ENCODE measurements at regions not wholly inside any gene's neighbourhood (a gene's known extent, or its start where the extent isn't known, plus 50 kb on each side); places are given as distances from the start of the nearest gene placed in this dataset.

DNA sequence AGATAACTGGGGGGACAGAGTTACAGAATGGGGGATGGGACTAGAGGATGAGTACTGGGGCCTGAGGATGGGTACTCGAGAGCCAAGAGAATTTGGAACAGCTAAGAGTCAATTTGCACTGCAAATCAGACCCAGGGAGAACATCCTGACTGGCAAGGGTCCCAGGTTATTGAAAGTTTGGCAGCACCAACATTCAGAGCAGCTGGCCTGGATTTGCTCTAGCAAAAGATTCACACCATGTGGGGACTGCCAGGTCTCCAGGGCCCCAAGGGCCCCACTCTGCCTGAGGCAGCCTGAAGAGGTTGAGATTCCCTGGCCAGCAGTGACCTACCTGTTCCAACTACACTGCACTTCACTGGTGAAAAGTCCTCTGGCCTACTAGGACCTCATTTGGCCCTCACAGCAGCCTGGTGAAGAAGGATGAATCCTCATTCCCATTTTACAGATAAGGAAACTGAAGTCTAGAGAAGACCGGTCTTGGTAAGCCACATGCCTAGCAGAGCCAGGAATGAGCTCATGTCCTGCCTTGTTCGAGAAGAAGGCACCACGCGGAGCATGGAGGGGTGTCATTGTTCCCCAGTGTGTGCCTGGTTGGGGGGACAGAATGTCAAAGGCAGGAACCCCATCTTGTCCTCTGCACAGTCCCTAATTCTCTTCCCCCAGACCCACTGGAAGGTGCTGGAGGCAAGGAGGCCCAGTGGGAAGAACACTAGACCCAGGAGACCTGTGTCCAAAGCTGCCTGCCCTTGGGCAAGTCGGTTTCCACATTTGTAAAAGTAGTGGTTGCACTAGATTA lies 258.6 kb downstream of the TNS1 start:
- Mint-ChIP-seq H3K4me3 (no peak overlapping the region), H3K27ac (peak overlapping the region in 2 of 7 donors; percentile 16 to 38), H3K9me3 (peaks cover 0 to 4% (median 0%) of the 10 kb centered on the region in 7 donors), H3K36me3 (no peaks in the 10 kb centered on the region), H3K4me1 (peaks cover 18% of the 10 kb centered on the region), H3K27me3 (ENCODE audit: low read depth in 3 of 3) (peaks cover 0 to 4% (median 2%) of the 10 kb centered on the region in 3 donors)
- no peak overlapping the region for H3K4me2 ChIP-seq (replicated peaks; ENCODE audit: extremely low read depth, low read length, poor library complexity, severe bottlenecking)
- no peak overlapping the region for H2AFZ ChIP-seq (ENCODE audit: insufficient read depth, low read depth, low read length, poor library complexity, severe bottlenecking)
- H4K20me1 ChIP-seq (ENCODE audit: insufficient read depth, low read length): no peaks in the 10 kb centered on the region
- no peak overlapping the region for H3K9ac ChIP-seq (ENCODE audit: insufficient read depth, low read length, poor library complexity, severe bottlenecking)
- TF ChIP-seq, protein P1, sequence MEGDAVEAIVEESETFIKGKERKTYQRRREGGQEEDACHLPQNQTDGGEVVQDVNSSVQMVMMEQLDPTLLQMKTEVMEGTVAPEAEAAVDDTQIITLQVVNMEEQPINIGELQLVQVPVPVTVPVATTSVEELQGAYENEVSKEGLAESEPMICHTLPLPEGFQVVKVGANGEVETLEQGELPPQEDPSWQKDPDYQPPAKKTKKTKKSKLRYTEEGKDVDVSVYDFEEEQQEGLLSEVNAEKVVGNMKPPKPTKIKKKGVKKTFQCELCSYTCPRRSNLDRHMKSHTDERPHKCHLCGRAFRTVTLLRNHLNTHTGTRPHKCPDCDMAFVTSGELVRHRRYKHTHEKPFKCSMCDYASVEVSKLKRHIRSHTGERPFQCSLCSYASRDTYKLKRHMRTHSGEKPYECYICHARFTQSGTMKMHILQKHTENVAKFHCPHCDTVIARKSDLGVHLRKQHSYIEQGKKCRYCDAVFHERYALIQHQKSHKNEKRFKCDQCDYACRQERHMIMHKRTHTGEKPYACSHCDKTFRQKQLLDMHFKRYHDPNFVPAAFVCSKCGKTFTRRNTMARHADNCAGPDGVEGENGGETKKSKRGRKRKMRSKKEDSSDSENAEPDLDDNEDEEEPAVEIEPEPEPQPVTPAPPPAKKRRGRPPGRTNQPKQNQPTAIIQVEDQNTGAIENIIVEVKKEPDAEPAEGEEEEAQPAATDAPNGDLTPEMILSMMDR (IDR thresholded peaks at IDR 0.05): no peak
- H3K79me2 ChIP-seq (ENCODE audit: insufficient read depth, low read length): no peaks in the 10 kb centered on the region
- no peak for DNase-seq
- no peaks in the 10 kb centered on the region for H3K27me3 ChIP-seq (ENCODE audit: control insufficient read depth in 2 of 2, insufficient read depth in 2 of 2, low read length in 2 of 2)
- H3K4me1 ChIP-seq (ENCODE audit: control insufficient read depth in 1 of 2, insufficient read depth in 2 of 2, low read length in 2 of 2): peaks cover 11% of the 10 kb centered on the region in 2 donors
- H3K36me3 ChIP-seq (replicated peaks in 1 of 2; ENCODE audit: control insufficient read depth in 1 of 2, insufficient read depth in 2 of 2, low read length in 2 of 2): no peaks in the 10 kb centered on the region
- intact Hi-C loops (cut with micrococcal nuclease): no loop called here
- H3K27ac ChIP-seq (ENCODE audit: low read depth in 1 of 2, low read length in 2 of 2): no peak overlapping the region
- 90% methylated on average over 1 of the region's 6 CpGs for WGBS (ENCODE audit: insufficient coverage)
- no peaks in the 10 kb centered on the region for H3K9me3 ChIP-seq (replicated peaks in 1 of 2; ENCODE audit: control insufficient read depth in 1 of 2, insufficient read depth in 1 of 2, low read length in 2 of 2)
- no peak overlapping the region for H3K4me3 ChIP-seq (replicated peaks in 1 of 3; ENCODE audit: low read depth in 2 of 3, low read length in 3 of 3)

DNA sequence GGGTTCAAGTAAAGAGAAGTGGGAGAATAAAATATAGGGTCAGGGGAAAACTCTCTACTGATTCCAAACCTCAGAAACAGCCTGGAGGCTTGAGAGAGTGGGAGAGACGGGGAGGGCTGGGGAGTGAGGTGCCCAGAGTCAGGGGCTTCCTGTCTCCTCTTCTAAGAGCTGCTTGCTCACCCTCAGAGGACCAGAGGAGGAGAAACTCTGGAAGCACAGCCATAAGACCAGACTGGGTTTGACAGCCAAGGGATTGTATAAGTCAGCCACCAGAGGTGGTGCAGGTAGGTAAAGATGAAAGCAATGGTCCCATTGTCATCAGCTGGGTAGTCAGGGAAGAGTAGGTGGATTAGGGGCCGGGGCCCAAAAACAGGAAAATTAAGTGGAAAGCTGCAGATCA lies 259.4 kb downstream of the TNS1 start:
- no peak overlapping the region for H2AFZ ChIP-seq (ENCODE audit: insufficient read depth, low read depth, low read length, poor library complexity, severe bottlenecking)
- DNase-seq: no peak
- H3K27ac Mint-ChIP-seq: peak overlapping the region in 1 of 7 donors; percentile 41
- no peaks in the 10 kb centered on the region for H4K20me1 ChIP-seq (ENCODE audit: insufficient read depth, low read length)
- H3K4me3 Mint-ChIP-seq: no peak overlapping the region
- no peaks in the 10 kb centered on the region for H3K36me3 ChIP-seq (replicated peaks in 1 of 2; ENCODE audit: control insufficient read depth in 1 of 2, insufficient read depth in 2 of 2, low read length in 2 of 2)
- H3K27me3 ChIP-seq (ENCODE audit: control insufficient read depth in 2 of 2, insufficient read depth in 2 of 2, low read length in 2 of 2): no peaks in the 10 kb centered on the region
- peaks cover 11% of the 10 kb centered on the region in 2 donors for H3K4me1 ChIP-seq (ENCODE audit: control insufficient read depth in 1 of 2, insufficient read depth in 2 of 2, low read length in 2 of 2)
- peaks cover 18% of the 10 kb centered on the region for H3K4me1 Mint-ChIP-seq
- H3K27ac ChIP-seq (ENCODE audit: low read depth in 1 of 2, low read length in 2 of 2): no peak overlapping the region
- H3K9me3 ChIP-seq (replicated peaks in 1 of 2; ENCODE audit: control insufficient read depth in 1 of 2, insufficient read depth in 1 of 2, low read length in 2 of 2): no peaks in the 10 kb centered on the region
- peaks cover 0 to 4% (median 3%) of the 10 kb centered on the region in 3 donors for H3K27me3 Mint-ChIP-seq (ENCODE audit: low read depth in 3 of 3)
- no peak overlapping the region for H3K9ac ChIP-seq (ENCODE audit: insufficient read depth, low read length, poor library complexity, severe bottlenecking)
- intact Hi-C loops (cut with micrococcal nuclease): no loop called here
- TF ChIP-seq, protein P1 (IDR thresholded peaks at IDR 0.05): no peak
- no peaks in the 10 kb centered on the region for H3K79me2 ChIP-seq (ENCODE audit: insufficient read depth, low read length)
- H3K4me3 ChIP-seq (replicated peaks in 1 of 3; ENCODE audit: low read depth in 2 of 3, low read length in 3 of 3): no peak overlapping the region
- WGBS (ENCODE audit: insufficient coverage): 100% methylated on average over 1 of the region's 2 CpGs
- no peak overlapping the region for H3K4me2 ChIP-seq (replicated peaks; ENCODE audit: extremely low read depth, low read length, poor library complexity, severe bottlenecking)
- H3K36me3 Mint-ChIP-seq: no peaks in the 10 kb centered on the region
- peaks cover 0 to 4% (median 0%) of the 10 kb centered on the region in 7 donors for H3K9me3 Mint-ChIP-seq

Data from CD14-positive monocyte (primary cell).